ENCODE measurements at regions not wholly inside any gene's neighbourhood (a gene's known extent, or its start where the extent isn't known, plus 50 kb on each side); places are given as distances from the start of the nearest gene placed in this dataset.
A peak's percentile ranks its signal among the peaks of the same experiment; 100 is the strongest.

DNA sequence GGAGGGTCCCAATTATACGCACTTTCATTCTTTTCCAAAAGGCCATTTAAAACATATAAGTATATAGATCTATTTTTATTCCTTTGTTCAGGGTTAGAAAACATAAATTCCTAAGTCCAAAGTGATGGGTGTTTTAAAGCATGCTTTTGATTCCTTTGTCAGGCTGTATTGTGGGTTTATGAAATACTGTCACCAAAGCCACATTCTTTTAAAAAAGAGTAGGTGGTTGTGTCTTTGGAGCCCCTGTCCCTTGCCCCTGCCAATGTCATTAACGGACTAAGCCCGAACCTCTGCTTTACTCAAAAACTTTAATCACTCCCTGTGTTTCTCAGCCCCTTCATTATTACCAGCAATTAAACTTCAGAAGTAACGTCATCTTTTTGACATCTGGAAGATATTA is 104.9 kb upstream of the APCDD1 start:
- ATAC-seq (no peak), DNase-seq (no peak)
- H3K36me3 ChIP-seq, result no peaks in the 10 kb centered on the region
- no peak overlapping the region for H3K27ac ChIP-seq
- no peak overlapping the region for H3K4me3 ChIP-seq
- no peaks in the 10 kb centered on the region for H3K9me3 ChIP-seq
- intact Hi-C loops (cut with DNase I), result no loop called here
- H3K4me1 ChIP-seq, result peaks cover 0 to 32% (median 20%) of the 10 kb centered on the region in 9 donors
- TF ChIP-seq, protein P1, sequence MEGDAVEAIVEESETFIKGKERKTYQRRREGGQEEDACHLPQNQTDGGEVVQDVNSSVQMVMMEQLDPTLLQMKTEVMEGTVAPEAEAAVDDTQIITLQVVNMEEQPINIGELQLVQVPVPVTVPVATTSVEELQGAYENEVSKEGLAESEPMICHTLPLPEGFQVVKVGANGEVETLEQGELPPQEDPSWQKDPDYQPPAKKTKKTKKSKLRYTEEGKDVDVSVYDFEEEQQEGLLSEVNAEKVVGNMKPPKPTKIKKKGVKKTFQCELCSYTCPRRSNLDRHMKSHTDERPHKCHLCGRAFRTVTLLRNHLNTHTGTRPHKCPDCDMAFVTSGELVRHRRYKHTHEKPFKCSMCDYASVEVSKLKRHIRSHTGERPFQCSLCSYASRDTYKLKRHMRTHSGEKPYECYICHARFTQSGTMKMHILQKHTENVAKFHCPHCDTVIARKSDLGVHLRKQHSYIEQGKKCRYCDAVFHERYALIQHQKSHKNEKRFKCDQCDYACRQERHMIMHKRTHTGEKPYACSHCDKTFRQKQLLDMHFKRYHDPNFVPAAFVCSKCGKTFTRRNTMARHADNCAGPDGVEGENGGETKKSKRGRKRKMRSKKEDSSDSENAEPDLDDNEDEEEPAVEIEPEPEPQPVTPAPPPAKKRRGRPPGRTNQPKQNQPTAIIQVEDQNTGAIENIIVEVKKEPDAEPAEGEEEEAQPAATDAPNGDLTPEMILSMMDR (IDR thresholded peaks at IDR 0.05), result no peak
- H3K27me3 ChIP-seq, result no peaks in the 10 kb centered on the region
- 94 to 96% methylated on average over 4 of the region's 4 CpGs for WGBS, 2 donors

GRCh38 chr18:10350661-10351060 is 103.8 kb upstream of the APCDD1 start:
- 82 to 87% methylated on average over 10 of the region's 10 CpGs for WGBS, 2 donors
- H3K27ac ChIP-seq, result no peak overlapping the region
- DNase-seq (no peak), ATAC-seq (no peak)
- no peaks in the 10 kb centered on the region for H3K36me3 ChIP-seq
- H3K4me3 ChIP-seq, result no peak overlapping the region
- intact Hi-C loops (cut with DNase I), result no loop called here
- TF ChIP-seq, protein P1 (IDR thresholded peaks at IDR 0.05), result no peak
- H3K9me3 ChIP-seq, result no peaks in the 10 kb centered on the region
- peaks cover 0 to 36% (median 21%) of the 10 kb centered on the region in 9 donors for H3K4me1 ChIP-seq
- H3K27me3 ChIP-seq, result no peaks in the 10 kb centered on the region

DNA sequence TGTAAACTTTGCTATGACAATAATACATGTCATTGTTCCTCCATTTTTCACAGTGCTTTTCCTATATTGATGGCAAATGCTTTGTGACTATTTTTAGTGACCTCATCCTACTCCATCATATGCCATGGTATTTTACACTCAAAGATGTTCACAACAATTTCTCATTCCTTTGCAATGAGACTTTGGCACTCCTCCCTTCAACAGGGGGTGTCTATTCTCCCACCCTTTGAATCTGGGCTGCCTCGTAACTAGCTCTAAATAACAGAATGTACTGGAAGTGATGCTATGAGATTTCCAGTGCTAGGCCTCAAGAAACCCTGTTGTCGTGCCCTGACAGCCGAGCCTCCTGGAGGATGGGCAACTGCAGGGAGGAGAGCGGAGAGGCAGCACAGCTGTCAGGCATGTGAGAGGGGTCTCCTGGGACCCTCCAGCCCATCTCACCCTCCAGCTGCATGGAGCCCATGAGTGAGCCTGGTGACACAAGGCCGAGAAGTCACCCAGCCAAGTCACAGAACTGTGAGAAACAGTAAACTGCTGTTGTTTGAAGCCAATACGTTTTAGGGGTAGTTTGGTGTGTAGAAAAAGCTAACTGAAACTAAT is 103.1 kb upstream of the APCDD1 start:
- no peaks in the 10 kb centered on the region for H3K27me3 ChIP-seq
- H3K27ac ChIP-seq, result peak overlapping the region in 3 of 10 donors; percentile 5 to 51 (median 20)
- H3K36me3 ChIP-seq, result no peaks in the 10 kb centered on the region
- TF ChIP-seq, protein P1 (IDR thresholded peaks at IDR 0.05), result no peak
- peaks cover 0 to 36% (median 21%) of the 10 kb centered on the region in 9 donors for H3K4me1 ChIP-seq
- ATAC-seq (peak in 1 of 8 donors; percentile 11), DNase-seq (no peak)
- intact Hi-C loops (cut with DNase I), result no loop called here
- WGBS, 2 donors, result 88 to 94% methylated on average over 6 of the region's 6 CpGs
- H3K9me3 ChIP-seq, result peaks cover 0 to 5% (median 0%) of the 10 kb centered on the region in 11 donors
- no peak overlapping the region for H3K4me3 ChIP-seq

- no peak overlapping the region for H3K4me3 ChIP-seq
- H3K27ac ChIP-seq, result peak overlapping the region in 6 of 10 donors; percentile 5 to 80 (median 44)
- no peaks in the 10 kb centered on the region for H3K27me3 ChIP-seq
- ATAC-seq (peak in 5 of 8 donors; percentile 36 to 57 (median 50)), DNase-seq (no peak)
- H3K4me1 ChIP-seq, result peaks cover 0 to 36% (median 21%) of the 10 kb centered on the region in 9 donors
- H3K36me3 ChIP-seq, result no peaks in the 10 kb centered on the region
- H3K9me3 ChIP-seq, result peaks cover 0 to 10% (median 0%) of the 10 kb centered on the region in 11 donors
- intact Hi-C loops (cut with DNase I), result no loop called here
- WGBS, 2 donors, result 59 to 72% methylated on average over 4 of the region's 4 CpGs
- TF ChIP-seq, protein P1 (IDR thresholded peaks at IDR 0.05), result no peak
Measured at GRCh38 chr18:10351858-10352257, 102.6 kb upstream of the APCDD1 start.
